GM18867 (cell line): ENCODE measurements at regions not wholly inside any gene's neighbourhood (a gene's known extent, or its start where the extent isn't known, plus 50 kb on each side); places are given as distances from the start of the nearest gene placed in this dataset.
"Not testable (repeated sequence)": the region's sequence is repeated elsewhere in the genome, so short reads cannot be mapped to it uniquely, and the experiment has no call there.

Source experiments
- ATAC-seq: cut with Tn5 transposase; IDR thresholded peaks from one replicate; pipeline ENCODE4 v1.9.1; 2021; ENCODE audit warnings: mild to moderate bottlenecking, moderate library complexity; ENCODE audit not compliant: unreplicated experiment

GRCh38 chr6:86285876-86286275 is 643.2 kb upstream of the SYNCRIP start:
- no peak for ATAC-seq

DNA sequence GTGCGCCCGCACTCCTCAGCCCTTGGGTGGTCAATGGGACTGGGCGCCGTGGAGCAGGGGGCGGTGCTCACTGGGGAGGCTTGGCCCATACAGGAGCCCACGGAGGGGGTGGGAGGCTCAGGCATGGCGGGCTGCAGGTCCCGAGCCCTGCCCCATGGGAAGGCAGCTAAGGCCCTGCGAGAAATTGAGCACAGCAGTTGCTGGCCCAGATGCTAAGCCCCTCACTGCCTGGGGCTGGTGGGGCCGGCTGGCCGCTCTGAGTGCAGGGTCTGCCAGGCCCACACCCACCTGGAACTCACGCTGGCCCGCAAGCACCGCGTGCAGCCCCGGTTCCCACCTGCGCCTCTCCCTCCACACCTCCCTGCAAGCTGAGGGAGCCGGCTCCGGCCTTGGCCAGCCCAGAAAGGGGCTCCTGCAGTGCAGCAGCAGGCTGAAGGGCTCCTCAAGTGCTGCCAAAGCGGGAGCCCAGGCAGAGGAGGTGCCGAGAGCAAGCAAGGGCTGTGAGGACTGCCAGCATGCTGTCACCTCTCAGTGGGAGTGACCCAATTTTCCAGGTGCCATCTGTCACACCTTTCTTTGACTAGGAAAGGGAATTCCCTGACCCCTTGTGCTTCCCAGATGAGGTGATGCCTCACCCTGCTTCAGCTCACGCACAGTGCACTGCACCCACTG is 642.3 kb upstream of the SYNCRIP start:
- not testable (repeated sequence) for ATAC-seq

DNA sequence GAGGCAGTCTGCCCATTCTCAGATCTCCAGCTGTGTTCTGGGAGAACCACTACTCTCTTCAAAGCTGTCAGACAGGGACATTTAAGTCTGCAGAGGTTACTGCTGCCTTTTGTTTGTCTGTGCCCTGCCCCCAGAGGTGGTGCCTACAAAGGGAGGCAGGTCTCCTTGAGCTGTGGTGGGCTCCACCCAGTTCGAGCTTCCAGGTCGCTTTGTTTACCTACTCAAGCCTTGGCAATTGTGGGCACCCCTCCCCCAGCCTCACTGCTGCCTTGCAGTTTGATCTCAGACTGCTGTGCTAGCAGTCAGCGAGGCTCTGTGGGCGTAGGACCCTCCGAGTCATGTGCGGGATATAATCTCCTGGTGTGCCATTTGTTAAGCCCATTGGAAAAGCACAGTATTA is 640.9 kb upstream of the SYNCRIP start:
- ATAC-seq = not testable (repeated sequence)

GRCh38 chr6:86276056-86276455 is 633.4 kb upstream of the SYNCRIP start:
- ATAC-seq = no peak

GRCh38 chr6:86273936-86274335 is 631.2 kb upstream of the SYNCRIP start:
- ATAC-seq = no peak

- no peak for ATAC-seq
Measured at GRCh38 chr6:86256615-86257187, 614.0 kb upstream of the SYNCRIP start.

GRCh38 chr6:86255973-86256372 is 613.3 kb upstream of the SYNCRIP start:
- no peak for ATAC-seq

DNA sequence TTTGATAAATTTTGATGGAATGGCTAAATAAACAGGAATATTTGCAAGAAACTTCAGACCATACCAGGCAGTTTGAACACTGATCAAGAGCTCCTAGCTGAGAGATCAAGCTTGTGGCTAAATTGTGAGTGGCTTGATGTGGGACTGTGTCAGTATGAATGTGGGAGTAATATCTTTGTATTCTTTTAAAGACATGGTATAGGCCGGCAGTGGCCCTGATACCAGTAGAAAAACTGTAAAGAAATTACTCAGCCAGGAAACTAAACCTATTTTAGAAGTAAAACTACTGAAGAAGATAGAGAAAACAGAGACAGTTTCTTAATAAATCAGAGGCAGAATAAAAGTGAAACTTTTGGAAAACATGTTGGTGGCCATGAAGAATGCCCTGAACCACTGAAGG is 608.4 kb upstream of the SYNCRIP start:
- no peak for ATAC-seq

- ATAC-seq = no peak
Measured at GRCh38 chr6:86217906-86218305, 575.2 kb upstream of the SYNCRIP start.

- no peak for ATAC-seq
Measured at GRCh38 chr6:86215323-86215722, 572.6 kb upstream of the SYNCRIP start.

DNA sequence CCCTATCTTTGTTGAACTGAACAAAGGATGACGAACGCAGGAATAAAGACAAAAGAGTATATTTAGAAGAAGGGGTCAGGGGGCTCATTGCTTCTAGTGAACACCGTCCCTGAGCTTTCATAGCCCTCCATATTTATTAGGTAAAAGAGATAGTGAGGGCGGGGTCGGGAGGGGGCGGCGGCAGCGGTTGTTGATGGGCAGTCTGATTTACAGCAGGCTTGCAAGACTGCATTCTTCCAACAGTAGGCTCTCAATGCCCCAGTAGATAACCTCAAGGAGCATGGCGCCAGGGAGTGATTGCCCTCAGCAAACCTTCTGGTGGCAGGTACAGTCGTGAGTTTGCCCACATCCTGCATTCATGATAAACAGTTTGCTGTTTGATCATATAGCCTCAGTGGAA is 563.3 kb upstream of the SYNCRIP start:
- ATAC-seq = no peak

DNA sequence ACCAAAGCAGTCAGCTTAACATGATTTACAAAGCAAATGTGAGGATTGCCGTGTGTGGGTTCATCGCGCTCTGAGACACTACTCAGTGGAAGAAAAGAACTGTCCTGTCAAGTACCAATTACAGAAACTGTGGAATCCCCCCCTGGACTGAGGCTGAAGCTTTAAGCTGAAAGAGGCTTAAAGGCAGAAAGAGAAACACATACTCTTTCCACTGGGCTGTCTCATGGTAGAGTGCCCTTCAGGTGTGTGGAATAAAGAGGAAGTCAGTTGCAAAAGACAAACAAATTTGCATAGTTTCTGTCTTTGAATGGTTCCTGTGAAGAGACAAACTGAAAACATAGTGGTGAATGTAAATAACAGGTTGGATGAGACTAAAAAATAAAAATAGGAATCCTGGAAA is 560.4 kb upstream of the SYNCRIP start:
- peak; percentile 90 for ATAC-seq

GRCh38 chr6:86193821-86194220 is 551.1 kb upstream of the SYNCRIP start:
- no peak for ATAC-seq

DNA sequence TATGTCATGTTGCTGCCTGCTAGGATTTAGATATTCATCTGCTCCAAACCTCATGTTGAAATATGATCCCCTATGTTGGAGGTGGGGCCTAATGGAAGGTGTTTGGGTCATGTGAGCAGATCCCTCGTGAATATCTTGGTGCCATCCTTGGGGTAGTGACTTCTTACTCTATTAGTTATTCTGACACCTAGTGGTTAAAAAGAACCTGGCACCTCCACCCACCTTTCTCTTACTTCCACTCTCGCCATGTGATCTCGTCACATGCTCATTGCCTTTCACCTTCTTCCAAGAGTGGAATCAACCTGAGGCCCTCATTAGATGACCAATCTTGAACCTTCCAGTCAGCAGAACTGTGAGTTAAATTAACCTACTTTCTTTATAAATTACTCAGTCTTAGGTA is 549.4 kb upstream of the SYNCRIP start:
- ATAC-seq = peak; percentile 99

DNA sequence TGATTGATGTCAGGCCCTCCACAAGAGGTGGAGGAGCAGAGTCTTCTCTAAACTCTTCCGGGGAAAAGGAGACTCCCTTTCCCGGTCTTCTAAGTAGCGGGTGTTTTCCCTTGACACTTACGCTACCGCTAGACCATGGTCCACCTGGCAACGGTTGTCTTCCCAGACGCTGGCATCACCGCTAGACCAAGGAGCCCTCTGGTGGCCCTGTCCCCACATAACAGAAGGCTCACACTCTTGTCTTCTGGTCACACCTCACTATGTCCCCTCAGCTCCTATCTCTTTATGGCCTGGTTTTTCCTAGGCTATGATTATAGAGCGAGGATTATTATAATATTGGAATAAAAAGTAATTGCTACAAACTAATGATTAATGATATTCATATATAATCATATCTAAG is 532.5 kb upstream of the SYNCRIP start:
- ATAC-seq = not testable (repeated sequence)

- no peak for ATAC-seq
Measured at GRCh38 chr6:86154852-86155251, 512.2 kb upstream of the SYNCRIP start.

- ATAC-seq = no peak
Measured at GRCh38 chr6:86153521-86153920, 510.8 kb upstream of the SYNCRIP start.

GRCh38 chr6:86152546-86152945 is 509.9 kb upstream of the SYNCRIP start:
- no peak for ATAC-seq

DNA sequence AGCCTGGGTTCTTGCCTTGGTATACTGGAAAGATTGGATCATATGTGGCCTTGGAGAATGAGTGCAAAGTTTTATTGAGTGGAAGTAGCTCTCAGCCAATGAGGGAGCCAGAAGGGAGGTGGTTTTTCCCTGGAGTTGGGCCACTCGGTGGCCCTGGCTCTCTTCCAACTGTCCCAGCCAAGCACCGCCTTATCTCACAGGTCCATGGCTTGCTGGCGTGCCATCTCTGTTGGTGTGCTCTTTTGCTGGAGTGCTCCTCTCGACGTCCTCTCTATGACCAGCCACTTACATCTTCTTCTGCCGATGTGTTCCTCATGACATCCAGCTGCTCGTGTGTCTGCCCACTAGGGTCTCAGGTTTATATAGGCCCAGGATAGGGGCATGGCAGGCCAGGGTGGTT is 505.9 kb upstream of the SYNCRIP start:
- no peak for ATAC-seq

DNA sequence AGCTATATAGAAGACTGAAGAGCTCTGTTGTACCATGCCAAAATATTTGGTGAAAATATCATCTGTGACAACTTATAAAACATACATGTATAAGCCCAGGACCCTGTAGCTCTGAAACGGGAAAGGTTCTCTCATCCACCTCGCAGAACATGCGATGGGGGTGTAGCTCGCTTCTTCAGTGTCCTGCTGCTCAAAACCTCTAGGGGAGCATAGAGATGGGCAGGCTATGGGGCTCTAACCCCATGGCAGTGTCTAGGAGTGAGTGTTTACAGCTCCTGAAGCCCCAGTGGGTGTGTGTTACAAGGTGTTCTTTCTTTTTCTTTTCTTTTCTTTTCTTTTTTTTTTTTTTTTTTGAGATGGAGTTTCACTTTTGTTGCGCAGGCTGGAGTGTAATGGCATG is 505.2 kb upstream of the SYNCRIP start:
- ATAC-seq = no peak

DNA sequence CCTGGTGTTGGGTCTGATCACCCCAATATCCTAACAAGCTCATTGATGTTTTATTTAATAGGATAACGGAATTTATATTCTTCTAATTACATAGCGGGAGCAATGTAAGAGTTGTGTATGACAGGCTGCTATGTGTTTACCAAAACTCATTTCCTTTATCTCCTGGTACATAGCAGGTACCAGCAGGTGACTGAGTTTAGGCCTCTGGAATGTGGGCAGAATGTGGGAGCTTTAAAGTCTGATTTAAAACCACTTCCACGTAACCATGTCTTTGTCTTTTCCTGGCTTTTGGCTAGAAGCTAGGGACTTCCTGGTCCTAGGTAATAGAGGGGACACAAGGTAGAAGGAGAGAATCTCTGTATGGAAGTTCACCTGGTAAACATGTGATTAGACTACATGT is 504.6 kb upstream of the SYNCRIP start:
- no peak for ATAC-seq

DNA sequence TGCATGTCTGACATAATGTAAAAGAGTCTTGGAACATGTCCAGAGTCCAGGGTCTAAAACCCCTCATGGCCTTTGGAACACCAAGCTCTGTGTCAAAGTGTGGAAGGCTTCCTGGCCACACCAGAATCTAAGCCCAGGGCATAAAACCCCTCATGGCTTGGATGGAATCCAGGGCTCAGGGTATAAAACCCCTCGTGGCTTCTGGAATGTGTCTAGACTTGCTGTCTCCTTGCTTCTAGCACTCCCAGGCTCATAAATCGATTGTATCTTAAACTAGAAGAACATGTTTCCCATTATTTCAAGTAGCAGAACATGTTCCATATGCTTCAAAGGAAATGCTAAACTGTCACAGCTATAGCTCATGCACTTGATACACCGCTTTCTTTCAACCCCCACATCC is 504.1 kb upstream of the SYNCRIP start:
- ATAC-seq = not testable (repeated sequence)

GRCh38 chr6:86142326-86142725 is 499.6 kb upstream of the SYNCRIP start:
- ATAC-seq = no peak
